GM10248 (cell line): ENCODE measurements at regions not wholly inside any gene's neighbourhood (a gene's known extent, or its start where the extent isn't known, plus 50 kb on each side); places are given as distances from the start of the nearest gene placed in this dataset.

ENCODE experiments used
- CTCF ChIA-PET: fragments of 300-600 bp; sonication (Branson Sonifier 250); formaldehyde crosslinking; extraction: SDS; loops from one replicate; lab custom pipeline; 2021; ENCODE audit warnings: antibody characterized with exemption; lab: Yijun Ruan, JAX
- POLR2A ChIA-PET: fragments of 350-650 bp; sonication (Branson Sonifier 250); formaldehyde crosslinking; extraction: SDS; loops from one replicate; lab custom pipeline; 2020; ENCODE audit warnings: antibody characterized with exemption; lab: Yijun Ruan, JAX
- DNase-seq: peaks from one replicate; pipeline ENCODE4 v3.0.0; 2012; ENCODE audit errors: extremely low spot score
- CTCF ChIP-seq: IDR thresholded peaks from 2 replicates; pipeline ENCODE4 v1.5.1; 2012; ENCODE audit warnings: mild to moderate bottlenecking, low read depth; ENCODE audit errors: extremely low read depth, missing control alignments, control extremely low read depth

GRCh38 chr10:101297901-101298486 is 56.0 kb upstream of the BTRC start:
- peak; percentile 89 for TF ChIP-seq CTCF
- POLR2A ChIA-PET: no interaction called here
- CTCF ChIA-PET: interaction anchor here (0.6 to 6.5 kb wide), 17 partner anchors 8 to 156 kb away, joined by 3 to 44 read pairs (median 3); no protein-coding TSS in a partner anchor
- peak; percentile 75 for DNase-seq

GRCh38 chr10:101299211-101299610 is 54.8 kb upstream of the BTRC start:
- no peak for DNase-seq
- CTCF ChIA-PET: interaction anchor here (1.3 to 6.5 kb wide), 8 partner anchors 9 to 157 kb away, joined by 3 to 44 read pairs (median 8); no protein-coding TSS in a partner anchor
- POLR2A ChIA-PET: no interaction called here
- TF ChIP-seq CTCF: no peak

GRCh38 chr10:101301111-101301731 is 52.7 kb upstream of the BTRC start:
- peak; percentile 48 for DNase-seq
- CTCF ChIA-PET: interaction anchor here (1.1 to 3.5 kb wide), 6 partner anchors 10 to 269 kb away, joined by 3 to 24 read pairs (median 7); no protein-coding TSS in a partner anchor
- peak; percentile 48 for TF ChIP-seq CTCF
- POLR2A ChIA-PET: no interaction called here

GRCh38 chr10:101303087-101303703 is 50.8 kb upstream of the BTRC start:
- DNase-seq: no peak
- TF ChIP-seq CTCF: no peak
- ChIA-PET CTCF (interaction anchor here (1.1 to 3.5 kb wide), 8 partner anchors 10 to 267 kb away, joined by 3 to 24 read pairs (median 4); no protein-coding TSS in a partner anchor), POLR2A (no interaction called here)
